Endothelial cell of umbilical vein (primary cell): ENCODE measurements at regions not wholly inside any gene's neighbourhood (a gene's known extent, or its start where the extent isn't known, plus 50 kb on each side); places are given as distances from the start of the nearest gene placed in this dataset.

Experiments used
- BruUV-seq: library from RNA; stranded (reverse); fragments of 400-500 nt; replicated peaks from 2 replicates; lab custom pipeline; 2021; lab: Mats Ljungman, UMichigan
- CTCF ChIA-PET: fragments of 300-600, 350-600 bp; sonication (Branson Sonifier 250); formaldehyde crosslinking; loops from one replicate; lab custom pipeline; 2021; ENCODE audit warnings: antibody characterized with exemption, inconsistent platforms; lab: Charles Lee
- POLR2A ChIA-PET: fragments of 300-600, 350-600 bp; sonication (Branson Sonifier 250); formaldehyde crosslinking; loops from one replicate; lab custom pipeline; 2021; ENCODE audit warnings: antibody characterized with exemption, inconsistent platforms; lab: Charles Lee
- DNase-seq: peaks from one replicate; pipeline ENCODE4 v3.0.0-alpha.2; 2011; ENCODE audit warnings: low read depth, low spot score
- FAIRE-seq: peaks from 2 replicates; lab custom pipeline; 2011; peaks lifted over from hg19 to GRCh38; lab: Jason Lieb, UNC
- H2AFZ ChIP-seq: 2 replicates; pipeline ENCODE4 v1.6.0; 2012; ENCODE audit warnings: low read depth, low read length, control low read depth, inconsistent platforms
- H3K27ac ChIP-seq: 2 replicates; pipeline ENCODE4 v1.5.1; 2011; ENCODE audit warnings: low read depth, mild to moderate bottlenecking, control low read depth, low read length, moderate library complexity; ENCODE audit not compliant: insufficient read depth
- H3K27me3 ChIP-seq, 2 experiments: 2 replicates each; pipeline versions ENCODE4 v1.6.0 to v1.6.1; 2011; ENCODE audit warnings: low read length in 2 of 2, mixed read lengths in 1 of 2; ENCODE audit not compliant: control insufficient read depth in 2 of 2, insufficient read depth in 2 of 2
- H3K36me3 ChIP-seq, 2 experiments: 2 replicates in 1 of 2; 3 replicates in 1 of 2; pipeline ENCODE4 v1.5.1; 2011; ENCODE audit warnings: low read length in 2 of 2, mild to moderate bottlenecking in 1 of 2, moderate library complexity in 1 of 2; ENCODE audit not compliant: control insufficient read depth in 2 of 2, insufficient read depth in 2 of 2; ENCODE audit errors: extremely low read depth in 1 of 2
- H3K4me1 ChIP-seq: 3 replicates; pipeline ENCODE4 v1.5.1; 2011; ENCODE audit warnings: mild to moderate bottlenecking, low read length; ENCODE audit not compliant: control insufficient read depth, insufficient read depth; ENCODE audit errors: extremely low read depth
- H3K4me2 ChIP-seq: 2 replicates; pipeline ENCODE4 v1.6.1; 2011; ENCODE audit warnings: low read length, control low read depth, mixed read lengths; ENCODE audit not compliant: insufficient read depth
- H3K4me3 ChIP-seq, 3 experiments: fragments of 200-600 bp in 1 of 3; sonication (generic), shearing (Covaris generic) in 1 of 3; replicated peaks in 1 of 3; 2 replicates each; pipeline ENCODE4 v1.5.1; 2011 to 2016; ENCODE audit warnings: control low read depth in 3 of 3, low read length in 3 of 3, mild to moderate bottlenecking in 2 of 3, inconsistent platforms in 1 of 3, low read depth in 1 of 3, moderate library complexity in 1 of 3; ENCODE audit not compliant: insufficient read depth in 1 of 3
- H3K79me2 ChIP-seq: 2 replicates; pipeline ENCODE4 v1.6.0; 2012; ENCODE audit warnings: low read length, inconsistent platforms; ENCODE audit not compliant: control insufficient read depth, insufficient read depth
- H3K9ac ChIP-seq: replicated peaks from 2 replicates; pipeline ENCODE3; 2011; ENCODE audit warnings: low read length, control low read depth; ENCODE audit not compliant: insufficient read depth; ENCODE audit errors: extremely low read depth
- H3K9me1 ChIP-seq: replicated peaks from 3 replicates; pipeline ENCODE4 v1.6.0; 2011; ENCODE audit warnings: mild to moderate bottlenecking, low read length; ENCODE audit not compliant: control insufficient read depth, insufficient read depth; ENCODE audit errors: extremely low read depth
- H3K9me3 ChIP-seq: replicated peaks from 2 replicates; pipeline ENCODE4 v1.5.1; 2012; ENCODE audit warnings: low read length, inconsistent platforms; ENCODE audit not compliant: control insufficient read depth, insufficient read depth
- H4K20me1 ChIP-seq: replicated peaks from 2 replicates; pipeline ENCODE3; 2011; ENCODE audit warnings: mild to moderate bottlenecking, low read length; ENCODE audit not compliant: control insufficient read depth, insufficient read depth; ENCODE audit errors: extremely low read depth
- EZH2 ChIP-seq: IDR thresholded peaks from 2 replicates; pipeline ENCODE4 v1.6.1; 2012; ENCODE audit warnings: borderline replicate concordance, low read depth, mild to moderate bottlenecking, moderate library complexity, low read length, inconsistent platforms; ENCODE audit not compliant: severe bottlenecking
- FOS ChIP-seq: IDR thresholded peaks from 2 replicates; pipeline ENCODE4 v1.6.1; 2011; ENCODE audit warnings: mild to moderate bottlenecking, low read length, moderate library complexity, borderline replicate concordance; ENCODE audit not compliant: insufficient read depth
- GATA2 ChIP-seq: IDR thresholded peaks from 2 replicates; pipeline ENCODE4 v1.7.0; 2011; ENCODE audit warnings: low read depth, mild to moderate bottlenecking, moderate library complexity, mixed read lengths, low read length; ENCODE audit not compliant: insufficient read length, insufficient read depth
- JUN ChIP-seq: IDR thresholded peaks from 2 replicates; pipeline ENCODE4 v1.6.1; 2011; ENCODE audit warnings: borderline replicate concordance, low read depth; ENCODE audit not compliant: insufficient read length, insufficient read depth
- MYC ChIP-seq: IDR thresholded peaks from one replicate; pipeline ENCODE4 v1.6.1; 2011; ENCODE audit warnings: mild to moderate bottlenecking, low read depth, low read length
- POLR2A ChIP-seq: IDR thresholded peaks from 2 replicates; pipeline ENCODE4 v1.6.1; 2012; ENCODE audit warnings: low read depth, mild to moderate bottlenecking, control low read depth, low read length
- POLR2AphosphoS5 ChIP-seq: IDR thresholded peaks from 2 replicates; pipeline ENCODE4 v1.6.1; 2012; ENCODE audit warnings: low read depth, mild to moderate bottlenecking, control low read depth, low read length, moderate library complexity; ENCODE audit not compliant: insufficient read depth
- dilution Hi-C: fragments of 300-500 bp; cut with MboI; formaldehyde crosslinking; loops from one replicate; pipeline ENCODE4 v1.15.0; 2019; ENCODE audit warnings: low sequenced_read_pairs; ENCODE audit not compliant: extremely low pct_ligation_motif_present
- intact Hi-C: fragments of 100-400 bp; cut with micrococcal nuclease; formaldehyde crosslinking; loops from one replicate; pipeline ENCODE4 v1.10.0; 2022
- TF ChIP-seq, protein P1 (sequence below), 2 donors: IDR thresholded peaks; 1 replicate in 1 of 2; 2 replicates in 1 of 2; pipeline ENCODE4 v1.5.1; 2011; ENCODE audit warnings: low read length in 2 of 2, mild to moderate bottlenecking in 2 of 2, moderate library complexity in 2 of 2, control low read depth in 1 of 2, inconsistent platforms in 1 of 2, low read depth in 1 of 2; ENCODE audit not compliant: insufficient read depth in 1 of 2; ENCODE audit errors: extremely low read depth in 1 of 2
- TF ChIP-seq, protein P2 (sequence below): IDR thresholded peaks from 2 replicates; pipeline ENCODE4 v1.6.1; 2011; ENCODE audit not compliant: insufficient read depth, insufficient read length

DNA sequence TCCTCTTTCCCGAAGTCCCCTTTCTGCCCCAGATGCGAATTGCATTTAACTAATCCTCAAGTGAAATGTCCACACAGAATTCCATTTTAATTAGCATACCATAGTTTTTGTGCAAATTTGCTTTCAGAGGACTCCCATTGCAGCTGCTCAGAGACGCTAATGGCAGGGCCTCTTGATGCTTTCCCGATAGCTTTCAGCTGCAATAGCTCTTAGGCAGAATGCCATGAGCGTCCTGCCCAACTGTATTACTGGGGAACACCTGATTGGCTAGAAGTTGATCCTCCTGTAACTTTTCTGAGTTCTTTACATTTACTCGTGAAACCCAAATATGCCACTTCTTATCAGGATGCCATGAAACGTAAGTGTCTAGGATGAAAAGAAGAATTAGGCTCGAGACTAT is 203.0 kb downstream of the UTP18 start:
- no peak overlapping the region for H3K27ac ChIP-seq
- H3K9me1 ChIP-seq = no peaks in the 10 kb centered on the region
- TF ChIP-seq MYC (no peak), EZH2 (no peak), JUN (no peak), POLR2A (no peak), POLR2AphosphoS5 (no peak), FOS (no peak), GATA2 (no peak)
- TF ChIP-seq, protein P1, sequence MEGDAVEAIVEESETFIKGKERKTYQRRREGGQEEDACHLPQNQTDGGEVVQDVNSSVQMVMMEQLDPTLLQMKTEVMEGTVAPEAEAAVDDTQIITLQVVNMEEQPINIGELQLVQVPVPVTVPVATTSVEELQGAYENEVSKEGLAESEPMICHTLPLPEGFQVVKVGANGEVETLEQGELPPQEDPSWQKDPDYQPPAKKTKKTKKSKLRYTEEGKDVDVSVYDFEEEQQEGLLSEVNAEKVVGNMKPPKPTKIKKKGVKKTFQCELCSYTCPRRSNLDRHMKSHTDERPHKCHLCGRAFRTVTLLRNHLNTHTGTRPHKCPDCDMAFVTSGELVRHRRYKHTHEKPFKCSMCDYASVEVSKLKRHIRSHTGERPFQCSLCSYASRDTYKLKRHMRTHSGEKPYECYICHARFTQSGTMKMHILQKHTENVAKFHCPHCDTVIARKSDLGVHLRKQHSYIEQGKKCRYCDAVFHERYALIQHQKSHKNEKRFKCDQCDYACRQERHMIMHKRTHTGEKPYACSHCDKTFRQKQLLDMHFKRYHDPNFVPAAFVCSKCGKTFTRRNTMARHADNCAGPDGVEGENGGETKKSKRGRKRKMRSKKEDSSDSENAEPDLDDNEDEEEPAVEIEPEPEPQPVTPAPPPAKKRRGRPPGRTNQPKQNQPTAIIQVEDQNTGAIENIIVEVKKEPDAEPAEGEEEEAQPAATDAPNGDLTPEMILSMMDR (IDR thresholded peaks at IDR 0.05; ENCODE audit: extremely low read depth in 1 of 2, insufficient read depth in 1 of 2, low read depth in 1 of 2, low read length in 2 of 2) = no peak
- TF ChIP-seq, protein P2, sequence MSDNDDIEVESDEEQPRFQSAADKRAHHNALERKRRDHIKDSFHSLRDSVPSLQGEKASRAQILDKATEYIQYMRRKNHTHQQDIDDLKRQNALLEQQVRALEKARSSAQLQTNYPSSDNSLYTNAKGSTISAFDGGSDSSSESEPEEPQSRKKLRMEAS = no peak
- no peaks in the 10 kb centered on the region for H3K4me1 ChIP-seq
- FAIRE-seq (no peak), DNase-seq (no peak)
- no peak overlapping the region for H2AFZ ChIP-seq
- intact Hi-C loops = no loop called here
- no peaks in the 10 kb centered on the region for H3K9me3 ChIP-seq
- no peaks in the 10 kb centered on the region for H4K20me1 ChIP-seq
- no TSS peak for BruUV-seq
- ChIA-PET POLR2A (no interaction called here), CTCF (no interaction called here)
- H3K36me3 ChIP-seq = no peaks in the 10 kb centered on the region
- H3K79me2 ChIP-seq = no peaks in the 10 kb centered on the region
- H3K4me2 ChIP-seq = no peak overlapping the region
- dilution Hi-C loops = no loop called here
- H3K27me3 ChIP-seq = no peaks in the 10 kb centered on the region
- no peak overlapping the region for H3K9ac ChIP-seq
- H3K4me3 ChIP-seq = no peak overlapping the region
